NCI-H1048 (cell line): ENCODE measurements at regions not wholly inside any gene's neighbourhood (a gene's known extent, or its start where the extent isn't known, plus 50 kb on each side); places are given as distances from the start of the nearest gene placed in this dataset.

ENCODE experiments used
- DNase-seq: peaks from one replicate; lab custom pipeline; 2025; lab: John Stamatoyannopoulos, UW

DNA sequence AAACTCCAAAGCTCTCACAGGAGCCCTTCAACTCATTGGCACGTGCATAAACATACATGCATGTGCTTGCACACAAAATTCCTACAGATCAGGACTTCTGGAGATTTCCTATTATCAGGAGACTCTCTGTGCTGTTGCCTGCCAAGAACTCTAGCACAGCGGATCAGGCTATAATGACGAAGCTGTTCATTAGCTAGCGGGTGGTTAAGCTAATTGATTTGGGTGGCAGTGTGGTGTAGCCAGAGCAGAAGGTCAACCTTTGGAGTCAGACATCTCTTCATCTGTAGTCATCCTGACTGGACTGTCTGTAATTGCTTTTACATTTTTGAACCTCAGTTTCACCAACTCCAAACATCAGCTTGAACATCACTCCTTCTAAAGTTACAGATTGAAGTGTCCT is 69.0 kb downstream of the KIF2B start:
- DNase-seq = no peak

- no peak for DNase-seq
These were observed 69.5 kb downstream of the KIF2B start for GRCh38 chr17:53892222-53892621.

DNA sequence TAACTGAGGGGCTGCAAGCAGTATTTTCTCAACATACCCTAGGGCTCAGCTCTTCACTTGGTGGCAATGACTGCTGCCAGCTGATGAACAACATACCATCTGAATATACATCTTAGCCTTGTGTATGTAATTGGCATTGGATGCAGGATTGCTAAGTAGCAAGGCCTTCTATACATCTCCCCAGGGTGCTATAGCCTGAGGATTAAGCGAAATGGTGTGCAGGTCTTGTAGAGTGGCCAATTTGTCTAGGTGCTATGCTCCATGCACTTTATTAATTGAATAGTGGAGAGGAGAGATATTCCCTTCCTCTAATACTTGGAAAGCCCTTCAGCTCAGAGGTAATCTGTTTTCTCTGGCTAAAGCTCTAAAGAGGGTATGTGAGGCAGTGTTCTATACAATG is 71.9 kb downstream of the KIF2B start:
- no peak for DNase-seq

GRCh38 chr17:53896047-53896446 is 73.3 kb downstream of the KIF2B start:
- DNase-seq = no peak

DNA sequence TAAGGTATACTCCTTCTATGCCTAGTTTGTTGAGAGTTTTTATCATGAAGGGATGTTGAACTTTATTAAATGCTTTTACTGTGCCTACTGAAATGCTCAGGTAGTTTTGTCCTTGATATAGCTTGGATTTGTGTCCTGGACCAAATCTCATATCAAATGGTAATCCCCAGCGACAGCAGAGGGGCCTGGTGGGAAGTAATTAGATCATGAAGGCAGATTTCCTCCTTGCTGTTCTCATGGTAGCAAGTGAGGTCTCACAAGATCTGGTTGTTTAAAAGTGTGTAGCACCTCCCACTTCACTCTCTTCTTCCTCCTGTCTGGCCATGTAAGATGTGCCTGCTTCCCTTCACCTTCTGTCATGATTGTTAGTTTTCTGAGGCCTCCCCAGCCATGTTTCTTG is 78.2 kb downstream of the KIF2B start:
- no peak for DNase-seq

- no peak for DNase-seq
These were observed 84.7 kb downstream of the KIF2B start for GRCh38 chr17:53907435-53907834.

DNA sequence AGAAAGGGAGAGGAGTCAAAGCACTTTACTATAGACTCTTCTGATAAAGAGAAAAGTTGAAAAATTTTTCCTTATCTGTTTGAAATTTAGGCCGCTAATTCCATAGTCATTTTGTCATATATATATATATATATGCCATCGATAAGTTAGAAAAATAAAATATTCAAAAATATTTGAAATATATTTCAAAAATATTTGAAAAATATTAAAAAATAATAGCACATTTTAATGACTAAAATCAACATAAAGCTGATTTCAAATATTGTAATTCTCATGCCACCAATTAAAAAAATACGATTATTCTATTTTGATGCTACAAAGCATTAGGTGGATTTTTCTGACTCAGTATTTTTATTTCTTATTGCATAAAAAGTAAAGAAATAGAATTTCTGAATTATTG is 87.1 kb downstream of the KIF2B start:
- no peak for DNase-seq

DNA sequence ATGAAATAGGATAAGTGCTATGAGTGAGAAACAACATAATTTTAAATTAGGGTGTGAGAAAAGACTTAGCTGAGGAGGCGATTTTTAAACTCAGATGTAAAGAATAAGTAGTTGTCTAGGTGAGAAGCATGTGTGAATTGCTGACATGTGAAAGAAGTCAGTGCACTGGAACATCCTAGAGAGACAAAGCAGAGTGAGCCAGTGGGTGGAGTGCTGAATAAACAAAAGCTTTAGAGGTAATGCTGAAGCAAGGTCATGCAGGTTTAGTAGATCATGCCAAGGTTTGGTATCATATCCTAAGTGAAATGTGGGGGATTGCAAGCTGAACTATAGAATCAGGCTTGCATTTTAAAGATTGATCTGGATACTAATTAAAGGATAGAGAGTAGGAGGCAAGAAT is 89.4 kb downstream of the KIF2B start:
- DNase-seq = no peak

DNA sequence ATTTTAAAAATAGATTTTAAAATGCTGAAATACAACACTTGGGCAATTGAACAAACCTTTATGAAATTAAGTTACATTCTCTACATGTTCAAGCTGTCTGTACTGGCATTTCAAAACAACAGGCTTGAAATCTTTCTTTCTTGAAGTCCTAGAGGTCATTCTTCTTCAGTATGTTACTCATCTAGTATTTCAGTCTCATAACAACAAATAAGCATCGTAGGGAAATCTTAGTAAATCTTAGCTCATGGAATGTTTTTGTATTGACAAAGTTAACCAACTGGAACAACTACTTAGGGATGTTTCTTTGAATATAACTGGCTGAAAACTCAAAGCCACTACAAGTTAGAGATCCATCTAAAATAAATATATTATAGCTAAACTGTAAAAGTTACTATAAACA is 96.6 kb downstream of the KIF2B start:
- DNase-seq = no peak

- DNase-seq = no peak
These were observed 102.1 kb downstream of the KIF2B start for GRCh38 chr17:53924530-53925455.

DNA sequence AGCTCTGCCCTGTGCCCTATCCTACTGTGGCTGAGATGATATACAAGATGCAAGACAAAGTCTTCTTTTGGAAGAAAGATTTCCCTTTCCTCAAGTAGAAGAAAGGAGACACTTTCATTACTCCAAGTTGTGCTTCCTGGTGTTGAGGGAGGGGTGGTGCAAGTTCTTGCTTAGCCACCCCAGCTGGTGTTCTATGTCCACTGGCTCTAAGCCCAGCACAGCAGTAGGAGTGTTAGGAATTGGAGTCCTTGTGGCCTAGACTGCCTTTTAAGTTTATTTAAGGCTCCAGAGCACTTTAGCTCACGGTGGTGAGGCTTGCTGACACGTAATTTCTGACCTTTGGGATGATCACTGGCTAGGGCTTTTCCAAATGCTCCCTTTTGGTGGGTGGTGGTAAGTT is 109.7 kb downstream of the KIF2B start:
- no peak for DNase-seq

DNA sequence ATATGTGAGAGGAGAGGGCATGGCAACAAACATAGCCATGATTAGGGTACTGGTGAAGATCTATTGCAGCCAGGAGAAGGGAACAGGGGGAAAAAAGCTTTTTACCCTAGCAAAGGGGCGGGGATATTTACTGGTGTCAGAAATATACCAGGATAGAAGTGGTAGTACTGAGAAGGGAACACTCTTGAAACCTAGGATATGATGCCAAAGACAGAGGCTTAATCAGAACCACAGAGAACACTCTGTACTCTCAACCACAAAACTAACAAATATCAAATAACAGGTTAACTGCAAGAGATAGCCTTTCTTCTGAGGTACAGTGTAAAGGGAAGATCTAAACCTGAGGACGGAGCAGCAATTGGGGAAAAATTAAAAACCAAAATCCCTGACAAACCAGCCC is 112.2 kb downstream of the KIF2B start:
- DNase-seq = no peak

GRCh38 chr17:53941231-53941630 is 118.5 kb downstream of the KIF2B start:
- no peak for DNase-seq

DNA sequence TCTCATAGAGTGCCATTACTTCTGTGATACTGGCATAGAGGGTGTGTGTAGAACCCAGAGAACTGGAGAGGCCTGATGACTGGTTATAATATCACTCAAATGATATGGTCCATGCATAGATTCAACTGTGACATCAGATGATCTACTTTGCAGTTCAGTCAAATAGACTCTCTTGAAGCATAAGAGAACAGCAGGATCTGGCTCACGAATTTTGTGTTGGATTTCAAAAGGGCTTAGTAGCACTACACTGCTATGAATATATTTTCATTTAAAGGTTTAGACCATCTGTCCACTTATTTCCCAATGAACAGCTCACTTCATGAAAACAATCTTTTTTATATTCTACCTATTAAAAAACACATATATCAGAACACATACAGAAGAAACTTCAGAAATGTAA is 119.7 kb downstream of the KIF2B start:
- DNase-seq = no peak

- DNase-seq = no peak
These were observed 120.2 kb downstream of the KIF2B start for GRCh38 chr17:53942898-53943297.

DNA sequence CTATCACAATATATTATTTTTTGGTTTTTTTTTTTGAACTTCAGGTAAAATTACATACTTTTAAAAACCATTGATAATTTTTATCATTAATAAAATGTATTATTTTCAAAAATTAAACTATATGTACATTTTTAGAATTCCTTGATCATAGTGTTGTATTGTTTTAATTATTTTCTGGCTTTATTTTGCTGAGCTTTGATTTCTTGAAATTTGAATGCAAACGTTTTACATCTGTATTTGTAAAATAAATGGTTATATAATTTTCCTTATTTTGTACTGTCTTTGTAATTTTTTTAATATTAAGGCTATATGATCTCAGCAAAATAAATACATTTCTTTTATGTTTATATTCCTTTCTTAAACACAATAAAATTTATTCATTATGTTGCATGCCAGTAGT is 125.6 kb downstream of the KIF2B start:
- DNase-seq = no peak

DNA sequence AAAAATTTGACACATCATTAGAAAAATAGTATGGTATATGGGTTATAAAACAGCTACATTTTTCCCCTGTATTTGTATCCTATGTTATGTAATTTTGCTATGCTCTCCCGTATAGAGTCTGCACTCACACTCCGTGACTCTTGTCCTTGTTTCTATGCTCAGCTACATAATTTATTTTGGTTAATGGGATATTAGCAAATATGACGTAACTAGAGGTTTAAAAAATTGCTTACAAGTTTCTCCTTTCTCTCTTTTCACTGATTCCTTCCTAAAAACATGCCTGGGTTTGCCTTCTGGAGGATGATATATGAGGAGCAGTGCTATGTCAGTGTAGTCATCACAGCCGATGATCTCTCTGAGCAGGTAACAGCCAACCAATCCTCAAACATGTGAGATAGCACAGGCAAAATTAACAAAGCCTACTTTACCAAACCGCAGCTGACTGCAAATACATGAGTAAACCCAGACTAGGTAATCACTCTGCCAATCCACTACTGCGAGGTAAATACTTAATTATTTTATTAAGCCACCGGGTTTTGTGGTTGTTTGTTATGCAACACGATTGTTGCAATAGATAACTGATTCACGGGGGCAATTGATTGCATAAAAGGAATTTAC is 126.9 kb downstream of the KIF2B start:
- no peak for DNase-seq

DNA sequence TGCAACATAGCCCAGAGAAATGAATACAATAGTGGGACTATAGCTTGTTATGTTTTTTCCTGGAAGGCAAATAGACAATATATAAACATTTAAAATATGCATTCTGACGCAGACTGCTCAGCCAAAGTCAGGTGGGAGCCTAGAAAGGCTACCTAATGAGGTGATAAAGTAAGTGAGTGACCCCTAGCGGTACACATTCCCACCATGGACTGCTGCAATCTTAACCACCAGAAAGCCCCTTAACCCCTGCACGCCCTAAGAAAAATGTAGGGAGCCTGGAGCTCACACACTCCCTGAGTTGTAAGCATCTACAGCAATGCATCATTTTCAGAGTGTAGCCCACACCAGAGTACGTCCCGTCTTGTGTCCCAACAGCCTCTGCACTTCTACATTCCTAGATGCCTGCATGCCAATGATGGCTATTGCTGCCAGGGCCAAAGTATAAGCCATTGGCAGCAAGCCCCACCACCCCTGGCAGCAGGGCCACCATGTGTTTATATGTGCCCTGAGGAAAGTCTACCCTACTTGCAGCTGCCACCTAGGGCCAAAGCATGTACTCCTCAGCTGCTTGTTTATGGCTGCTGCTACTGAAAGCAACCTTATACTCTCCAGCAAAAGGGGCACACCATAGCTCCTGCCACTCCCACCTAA is 127.6 kb downstream of the KIF2B start:
- no peak for DNase-seq

GRCh38 chr17:53950858-53951250 is 128.1 kb downstream of the KIF2B start:
- no peak for DNase-seq

GRCh38 chr17:53971361-53971760 is 148.6 kb downstream of the KIF2B start:
- no peak for DNase-seq

DNA sequence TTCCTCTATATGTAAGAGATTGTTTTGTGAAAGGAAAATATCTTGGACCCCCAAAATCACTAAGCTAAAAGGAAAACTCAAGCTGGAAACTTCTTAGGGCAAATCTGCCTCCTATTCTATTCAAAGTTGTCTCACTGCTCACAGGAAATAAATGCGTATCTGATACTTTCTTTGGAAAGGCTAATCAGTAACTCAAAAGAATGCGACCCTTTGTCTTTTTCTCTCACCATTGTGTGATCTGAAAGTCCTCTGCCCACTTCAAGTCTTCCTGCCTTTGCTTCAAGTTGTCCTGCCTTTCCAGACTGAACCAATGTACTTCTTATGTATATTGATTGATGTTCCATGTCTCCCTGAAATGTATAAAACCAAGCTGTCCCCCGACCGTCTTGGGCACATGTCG is 157.3 kb downstream of the KIF2B start:
- DNase-seq = no peak

- no peak for DNase-seq
These were observed 173.4 kb downstream of the KIF2B start for GRCh38 chr17:53996131-53996530.

DNA sequence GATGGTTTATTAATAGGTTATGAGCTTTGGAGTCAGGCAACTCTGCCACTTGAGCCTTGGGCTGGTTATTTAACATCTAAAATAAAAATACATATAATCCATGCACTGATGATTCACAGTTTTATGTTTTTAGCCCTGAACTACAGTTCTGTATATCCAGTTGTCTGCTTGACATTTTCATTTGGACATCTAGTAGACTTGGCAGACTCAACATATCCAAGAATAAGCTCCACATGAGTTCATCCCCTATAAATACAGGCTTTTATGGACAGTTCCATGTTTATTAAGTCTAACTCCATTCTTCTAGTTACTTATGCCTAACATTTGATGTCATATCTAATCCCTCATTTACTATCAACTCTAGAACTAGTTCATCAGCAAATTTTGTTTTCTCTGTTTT is 174.2 kb downstream of the KIF2B start:
- no peak for DNase-seq
